ENCODE measurements at regions not wholly inside any gene's neighbourhood (a gene's known extent, or its start where the extent isn't known, plus 50 kb on each side); places are given as distances from the start of the nearest gene placed in this dataset.
"Not testable (repeated sequence)": the region's sequence is repeated elsewhere in the genome, so short reads cannot be mapped to it uniquely, and the experiment has no call there.

- Histone ChIP-seq H3K27ac (ENCODE audit: low read length) (no peak overlapping the region), H3K9ac (ENCODE audit: low read length in 2 of 2) (no peak overlapping the region), H3K4me3 (ENCODE audit: low read length in 2 of 2) (no peak overlapping the region), H3K27me3 (ENCODE audit: control insufficient read depth in 1 of 2, insufficient read depth in 2 of 2, low read length in 2 of 2) (no peaks in the 10 kb centered on the region), H3K36me3 (ENCODE audit: control insufficient read depth in 2 of 2, insufficient read depth in 2 of 2, low read length in 2 of 2) (no peaks in the 10 kb centered on the region), H3K4me1 (ENCODE audit: control insufficient read depth, insufficient read depth, low read length) (no peaks in the 10 kb centered on the region), H3K9me3 (ENCODE audit: control insufficient read depth in 2 of 2, low read length in 2 of 2) (no peaks in the 10 kb centered on the region)
Measured at GRCh38 chr6:137968901-137969300, 101.8 kb downstream of the TNFAIP3 start.

GRCh38 chr6:137969874-137970273 lies 102.8 kb downstream of the TNFAIP3 start:
- Histone ChIP-seq H3K27me3 (ENCODE audit: control insufficient read depth in 1 of 2, insufficient read depth in 2 of 2, low read length in 2 of 2) (no peaks in the 10 kb centered on the region), H3K4me1 (ENCODE audit: control insufficient read depth, insufficient read depth, low read length) (no peaks in the 10 kb centered on the region)

GRCh38 chr6:137970368-137970767 lies 103.3 kb downstream of the TNFAIP3 start:
- Histone ChIP-seq H3K9me3 (ENCODE audit: control insufficient read depth in 2 of 2, low read length in 2 of 2) (no peaks in the 10 kb centered on the region), H3K36me3 (ENCODE audit: control insufficient read depth in 2 of 2, insufficient read depth in 2 of 2, low read length in 2 of 2) (no peaks in the 10 kb centered on the region), H3K4me3 (ENCODE audit: low read length in 2 of 2) (no peak overlapping the region), H3K27me3 (ENCODE audit: control insufficient read depth in 1 of 2, insufficient read depth in 2 of 2, low read length in 2 of 2) (no peaks in the 10 kb centered on the region), H3K9ac (ENCODE audit: low read length in 2 of 2) (no peak overlapping the region), H3K27ac (ENCODE audit: low read length) (no peak overlapping the region), H3K4me1 (ENCODE audit: control insufficient read depth, insufficient read depth, low read length) (no peaks in the 10 kb centered on the region)

More at GRCh38 chr6:137969874-137970273, 102.8 kb downstream of the TNFAIP3 start:
- no peaks in the 10 kb centered on the region for H3K36me3 ChIP-seq (ENCODE audit: control insufficient read depth in 2 of 2, insufficient read depth in 2 of 2, low read length in 2 of 2)
- no peaks in the 10 kb centered on the region for H3K9me3 ChIP-seq (ENCODE audit: control insufficient read depth in 2 of 2, low read length in 2 of 2)
- no peak overlapping the region for H3K27ac ChIP-seq (ENCODE audit: low read length)
- H3K9ac ChIP-seq (ENCODE audit: low read length in 2 of 2), result no peak overlapping the region
- no peak overlapping the region for H3K4me3 ChIP-seq (ENCODE audit: low read length in 2 of 2)

GRCh38 chr6:137973201-137973600 lies 106.1 kb downstream of the TNFAIP3 start:
- Histone ChIP-seq H3K4me3 (ENCODE audit: low read length in 2 of 2) (no peak overlapping the region), H3K27me3 (ENCODE audit: control insufficient read depth in 1 of 2, insufficient read depth in 2 of 2, low read length in 2 of 2) (no peaks in the 10 kb centered on the region), H3K36me3 (ENCODE audit: control insufficient read depth in 2 of 2, insufficient read depth in 2 of 2, low read length in 2 of 2) (no peaks in the 10 kb centered on the region), H3K9ac (ENCODE audit: low read length in 2 of 2) (no peak overlapping the region), H3K9me3 (ENCODE audit: control insufficient read depth in 2 of 2, low read length in 2 of 2) (no peaks in the 10 kb centered on the region), H3K27ac (ENCODE audit: low read length) (no peak overlapping the region), H3K4me1 (ENCODE audit: control insufficient read depth, insufficient read depth, low read length) (no peaks in the 10 kb centered on the region)

GRCh38 chr6:137975188-137975940 lies 108.3 kb downstream of the TNFAIP3 start:
- Histone ChIP-seq H3K4me1 (ENCODE audit: control insufficient read depth, insufficient read depth, low read length) (no peaks in the 10 kb centered on the region), H3K4me3 (ENCODE audit: low read length in 2 of 2) (no peak overlapping the region), H3K27ac (ENCODE audit: low read length) (no peak overlapping the region), H3K36me3 (ENCODE audit: control insufficient read depth in 2 of 2, insufficient read depth in 2 of 2, low read length in 2 of 2) (no peaks in the 10 kb centered on the region), H3K27me3 (ENCODE audit: control insufficient read depth in 1 of 2, insufficient read depth in 2 of 2, low read length in 2 of 2) (no peaks in the 10 kb centered on the region), H3K9ac (ENCODE audit: low read length in 2 of 2) (no peak overlapping the region), H3K9me3 (ENCODE audit: control insufficient read depth in 2 of 2, low read length in 2 of 2) (no peaks in the 10 kb centered on the region)

GRCh38 chr6:137976430-137976829 lies 109.4 kb downstream of the TNFAIP3 start:
- H3K4me3 ChIP-seq (ENCODE audit: low read length in 2 of 2), result no peak overlapping the region
- no peak overlapping the region for H3K9ac ChIP-seq (ENCODE audit: low read length in 2 of 2)
- H3K36me3 ChIP-seq (ENCODE audit: control insufficient read depth in 2 of 2, insufficient read depth in 2 of 2, low read length in 2 of 2), result no peaks in the 10 kb centered on the region
- no peaks in the 10 kb centered on the region for H3K4me1 ChIP-seq (ENCODE audit: control insufficient read depth, insufficient read depth, low read length)
- no peaks in the 10 kb centered on the region for H3K27me3 ChIP-seq (ENCODE audit: control insufficient read depth in 1 of 2, insufficient read depth in 2 of 2, low read length in 2 of 2)
- H3K27ac ChIP-seq (ENCODE audit: low read length), result no peak overlapping the region
- no peaks in the 10 kb centered on the region for H3K9me3 ChIP-seq (ENCODE audit: control insufficient read depth in 2 of 2, low read length in 2 of 2)

- no peak overlapping the region for H3K9ac ChIP-seq (ENCODE audit: low read length in 2 of 2)
- H3K27ac ChIP-seq (ENCODE audit: low read length), result no peak overlapping the region
- no peaks in the 10 kb centered on the region for H3K9me3 ChIP-seq (ENCODE audit: control insufficient read depth in 2 of 2, low read length in 2 of 2)
- no peak overlapping the region for H3K4me3 ChIP-seq (ENCODE audit: low read length in 2 of 2)
- H3K4me1 ChIP-seq (ENCODE audit: control insufficient read depth, insufficient read depth, low read length), result no peaks in the 10 kb centered on the region
- no peaks in the 10 kb centered on the region for H3K36me3 ChIP-seq (ENCODE audit: control insufficient read depth in 2 of 2, insufficient read depth in 2 of 2, low read length in 2 of 2)
- H3K27me3 ChIP-seq (ENCODE audit: control insufficient read depth in 1 of 2, insufficient read depth in 2 of 2, low read length in 2 of 2), result no peaks in the 10 kb centered on the region
Measured at GRCh38 chr6:137977206-137977605, 110.1 kb downstream of the TNFAIP3 start.

- H3K27me3 ChIP-seq (ENCODE audit: control insufficient read depth in 1 of 2, insufficient read depth in 2 of 2, low read length in 2 of 2), result no peaks in the 10 kb centered on the region
- H3K27ac ChIP-seq (ENCODE audit: low read length), result no peak overlapping the region
- H3K9me3 ChIP-seq (ENCODE audit: control insufficient read depth in 2 of 2, low read length in 2 of 2), result no peaks in the 10 kb centered on the region
- no peak overlapping the region for H3K4me3 ChIP-seq (ENCODE audit: low read length in 2 of 2)
- no peaks in the 10 kb centered on the region for H3K4me1 ChIP-seq (ENCODE audit: control insufficient read depth, insufficient read depth, low read length)
- H3K36me3 ChIP-seq (ENCODE audit: control insufficient read depth in 2 of 2, insufficient read depth in 2 of 2, low read length in 2 of 2), result no peaks in the 10 kb centered on the region
- H3K9ac ChIP-seq (ENCODE audit: low read length in 2 of 2), result no peak overlapping the region
Measured at GRCh38 chr6:137977814-137978213, 110.8 kb downstream of the TNFAIP3 start.

- no peaks in the 10 kb centered on the region for H3K4me1 ChIP-seq (ENCODE audit: control insufficient read depth, insufficient read depth, low read length)
- H3K36me3 ChIP-seq (ENCODE audit: control insufficient read depth in 2 of 2, insufficient read depth in 2 of 2, low read length in 2 of 2), result no peaks in the 10 kb centered on the region
- no peak overlapping the region for H3K27ac ChIP-seq (ENCODE audit: low read length)
- no peaks in the 10 kb centered on the region for H3K9me3 ChIP-seq (ENCODE audit: control insufficient read depth in 2 of 2, low read length in 2 of 2)
- H3K4me3 ChIP-seq (ENCODE audit: low read length in 2 of 2), result no peak overlapping the region
- H3K9ac ChIP-seq (ENCODE audit: low read length in 2 of 2), result no peak overlapping the region
- no peaks in the 10 kb centered on the region for H3K27me3 ChIP-seq (ENCODE audit: control insufficient read depth in 1 of 2, insufficient read depth in 2 of 2, low read length in 2 of 2)
Measured at GRCh38 chr6:137978252-137978896, 111.3 kb downstream of the TNFAIP3 start.

GRCh38 chr6:137979263-137979662 lies 112.2 kb downstream of the TNFAIP3 start:
- H3K9me3 ChIP-seq (ENCODE audit: control insufficient read depth in 2 of 2, low read length in 2 of 2); H3K4me1 ChIP-seq (ENCODE audit: control insufficient read depth, insufficient read depth, low read length); H3K36me3 ChIP-seq (ENCODE audit: control insufficient read depth in 2 of 2, insufficient read depth in 2 of 2, low read length in 2 of 2); H3K9ac ChIP-seq (ENCODE audit: low read length in 2 of 2); H3K4me3 ChIP-seq (ENCODE audit: low read length in 2 of 2); H3K27me3 ChIP-seq (ENCODE audit: control insufficient read depth in 1 of 2, insufficient read depth in 2 of 2, low read length in 2 of 2); H3K27ac ChIP-seq (ENCODE audit: low read length): not testable (repeated sequence)

GRCh38 chr6:137980777-137981176 lies 113.7 kb downstream of the TNFAIP3 start:
- Histone ChIP-seq H3K27me3 (ENCODE audit: control insufficient read depth in 1 of 2, insufficient read depth in 2 of 2, low read length in 2 of 2) (no peaks in the 10 kb centered on the region), H3K4me3 (ENCODE audit: low read length in 2 of 2) (no peak overlapping the region), H3K9me3 (ENCODE audit: control insufficient read depth in 2 of 2, low read length in 2 of 2) (no peaks in the 10 kb centered on the region), H3K27ac (ENCODE audit: low read length) (no peak overlapping the region), H3K36me3 (ENCODE audit: control insufficient read depth in 2 of 2, insufficient read depth in 2 of 2, low read length in 2 of 2) (no peaks in the 10 kb centered on the region), H3K9ac (ENCODE audit: low read length in 2 of 2) (no peak overlapping the region), H3K4me1 (ENCODE audit: control insufficient read depth, insufficient read depth, low read length) (no peaks in the 10 kb centered on the region)

All from stomach smooth muscle (tissue), 2 donors.